HG03469 (cell line): ENCODE measurements at regions not wholly inside any gene's neighbourhood (a gene's known extent, or its start where the extent isn't known, plus 50 kb on each side); places are given as distances from the start of the nearest gene placed in this dataset.

Experiments used
- ATAC-seq: cut with Tn5 transposase; IDR thresholded peaks from one replicate; pipeline ENCODE4 v1.9.1; 2021; ENCODE audit warnings: mild to moderate bottlenecking, moderate library complexity, moderate number of reproducible peaks; ENCODE audit not compliant: unreplicated experiment

GRCh38 chr10:4595719-4596319, 230.2 kb upstream of the AKR1E2 start:
- no peak for ATAC-seq

DNA sequence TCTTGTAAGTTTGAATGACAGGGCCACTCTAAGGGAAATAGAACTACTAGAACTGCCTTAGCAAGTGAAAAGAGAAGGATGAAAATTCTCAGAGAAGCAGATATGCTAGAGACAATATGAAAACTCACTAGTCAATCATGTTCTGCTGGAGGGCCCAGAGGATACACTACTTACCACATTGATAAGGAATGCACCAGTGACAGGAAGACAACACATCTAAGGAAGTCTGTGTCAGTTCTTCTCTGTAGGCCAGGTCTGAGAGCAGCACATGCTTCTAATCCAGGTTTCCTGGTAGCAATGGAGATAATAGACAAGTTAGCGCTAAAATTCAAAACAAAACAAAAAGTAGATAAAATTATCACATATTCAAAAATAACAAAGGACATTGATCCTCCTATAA, 235.2 kb upstream of the AKR1E2 start:
- no peak for ATAC-seq

- ATAC-seq: no peak
Observed at GRCh38 chr10:4588824-4589223, 237.2 kb upstream of the AKR1E2 start.

DNA sequence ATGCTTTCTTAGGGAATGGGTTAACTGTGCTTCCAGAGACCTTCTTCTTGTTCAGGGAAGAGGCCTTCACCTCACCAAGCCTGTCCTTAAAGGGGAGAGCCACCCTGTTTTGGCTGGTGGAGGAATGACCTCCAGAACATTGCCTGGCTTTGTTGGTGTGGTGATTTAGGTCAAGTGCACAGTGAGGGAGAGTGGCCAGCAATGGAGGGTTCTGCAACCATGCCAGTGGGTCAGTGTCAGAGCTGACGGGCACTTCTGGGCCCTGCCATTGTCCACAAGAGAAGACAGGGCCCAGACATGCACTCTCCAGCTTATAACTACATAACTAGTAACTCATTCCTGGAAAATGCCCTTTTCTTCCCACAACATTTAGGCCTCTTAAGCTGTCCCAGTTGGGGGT, 238.5 kb upstream of the AKR1E2 start:
- no peak for ATAC-seq

DNA sequence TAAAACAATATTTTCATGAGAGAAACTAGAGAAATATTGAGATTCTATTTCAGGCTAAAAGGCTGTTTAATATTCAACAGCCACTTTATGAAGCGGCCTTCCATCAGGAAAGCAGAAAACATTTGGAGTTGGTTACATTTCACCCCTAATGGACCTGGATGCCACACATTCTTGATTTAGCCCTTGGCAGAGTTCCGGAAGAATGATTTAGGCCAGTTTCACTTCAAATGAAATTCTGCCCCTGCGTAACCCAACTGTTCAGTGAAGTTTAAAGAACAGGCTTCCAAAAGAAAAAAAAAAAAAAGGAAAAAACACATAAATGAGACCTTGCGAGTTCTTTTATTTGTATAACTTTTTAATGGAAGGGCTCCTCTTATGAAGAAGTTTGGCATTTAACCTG, 239.2 kb upstream of the AKR1E2 start:
- ATAC-seq: no peak

DNA sequence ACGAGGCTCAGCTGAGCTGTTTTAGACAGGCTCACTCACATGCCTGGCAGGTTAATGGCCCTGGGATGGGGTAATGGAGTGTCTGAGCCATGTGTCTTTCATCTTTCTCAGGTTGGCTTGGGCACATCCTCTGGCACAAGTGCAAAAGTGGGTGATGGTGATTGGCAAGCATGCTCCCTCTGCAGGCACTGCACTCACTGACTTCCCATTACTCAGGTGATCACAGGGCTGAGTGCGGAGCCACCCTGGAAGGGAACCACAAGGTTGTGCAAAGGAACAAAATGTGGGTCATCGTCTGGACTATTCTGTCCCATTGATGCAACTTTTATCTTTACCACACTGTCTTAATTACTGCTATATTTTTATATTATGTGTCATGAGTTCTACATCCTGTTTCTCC, 244.1 kb upstream of the AKR1E2 start:
- ATAC-seq: no peak

GRCh38 chr10:4579844-4580243, 246.2 kb upstream of the AKR1E2 start:
- ATAC-seq: no peak

GRCh38 chr10:4576206-4576605, 249.8 kb upstream of the AKR1E2 start:
- ATAC-seq: no peak

GRCh38 chr10:4569151-4569550, 256.9 kb upstream of the AKR1E2 start:
- no peak for ATAC-seq

GRCh38 chr10:4568731-4569130, 257.3 kb upstream of the AKR1E2 start:
- no peak for ATAC-seq

- no peak for ATAC-seq
Observed at GRCh38 chr10:4568086-4568485, 257.9 kb upstream of the AKR1E2 start.

- ATAC-seq: no peak
Observed at GRCh38 chr10:4567637-4568036, 258.4 kb upstream of the AKR1E2 start.

DNA sequence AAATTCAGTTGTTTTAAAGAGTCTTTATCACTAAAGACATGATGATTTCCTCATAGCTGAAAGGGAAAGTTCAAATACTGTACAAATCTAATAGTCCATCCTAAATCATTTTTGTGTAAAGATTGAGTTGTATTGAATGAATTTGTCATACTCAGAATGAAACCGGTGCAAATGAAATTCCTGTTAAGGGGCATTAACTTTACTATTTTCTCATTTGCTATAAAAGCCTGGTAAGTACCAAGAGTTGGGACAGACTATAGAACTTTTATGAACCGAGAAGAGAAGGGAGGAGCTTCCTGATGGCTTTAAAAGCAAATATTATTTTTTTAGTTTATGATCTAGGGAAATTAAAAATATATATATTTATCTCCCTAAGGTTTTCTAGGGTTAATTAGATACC, 260.0 kb upstream of the AKR1E2 start:
- no peak for ATAC-seq

DNA sequence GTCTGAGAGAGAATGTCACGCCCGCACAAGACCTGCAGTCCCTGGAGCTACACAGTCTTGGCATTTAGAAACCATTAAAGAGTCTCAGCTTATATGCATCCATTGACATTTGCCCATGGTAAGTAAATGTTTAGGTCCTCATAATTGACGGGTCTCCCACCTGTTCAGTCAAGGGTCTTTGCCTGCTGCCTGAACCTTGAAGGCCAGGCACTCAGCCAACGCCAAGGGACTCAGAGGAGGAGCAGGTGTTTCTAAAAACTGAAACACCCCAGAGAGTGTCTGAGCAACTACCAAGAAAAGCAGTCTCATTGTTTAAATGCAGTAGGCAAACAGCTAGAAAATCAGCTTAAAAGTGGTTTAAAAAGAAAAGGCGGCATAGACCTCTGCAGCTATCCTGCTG, 264.7 kb upstream of the AKR1E2 start:
- ATAC-seq: no peak

- ATAC-seq: no peak
Observed at GRCh38 chr10:4557469-4557868, 268.5 kb upstream of the AKR1E2 start.

GRCh38 chr10:4556527-4556926, 269.5 kb upstream of the AKR1E2 start:
- ATAC-seq: no peak

DNA sequence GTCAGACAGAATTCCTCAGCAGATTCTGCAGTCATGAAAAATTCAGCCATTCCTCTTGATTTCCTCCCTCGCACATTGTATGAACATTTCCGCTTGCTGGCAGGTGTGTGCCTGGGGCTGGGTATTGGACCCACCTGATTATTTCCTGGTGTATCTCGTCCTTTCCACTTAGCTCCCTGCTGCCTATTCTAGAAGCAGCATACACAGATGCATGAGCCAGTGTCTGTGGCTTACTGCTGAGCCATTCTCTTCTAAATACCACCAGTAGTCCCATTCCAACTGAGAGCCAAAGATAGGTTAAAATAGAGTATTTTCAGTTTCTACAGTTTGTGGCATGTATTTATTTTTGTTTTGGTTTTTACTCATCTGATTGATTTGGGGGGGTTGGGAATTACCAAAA, 270.1 kb upstream of the AKR1E2 start:
- no peak for ATAC-seq

GRCh38 chr10:4549139-4549653, 276.8 kb upstream of the AKR1E2 start:
- ATAC-seq: no peak

DNA sequence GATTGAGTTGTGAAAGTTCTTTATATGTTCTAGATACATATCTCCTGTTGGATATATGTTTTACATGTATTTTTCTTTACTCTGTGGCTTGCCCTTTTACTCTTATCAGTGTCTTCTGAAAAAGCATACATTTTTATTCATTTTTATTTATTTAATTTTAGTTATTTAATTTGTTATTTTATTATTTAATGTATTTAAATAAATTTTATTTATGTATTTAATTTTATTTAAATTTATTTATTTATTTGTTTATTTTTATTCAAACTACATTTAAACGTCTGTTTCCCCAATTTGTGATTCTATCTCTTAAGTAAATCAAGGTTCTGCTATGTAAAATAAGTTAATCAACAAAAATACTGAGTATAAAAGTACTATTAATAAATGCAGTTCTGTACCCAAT, 279.1 kb upstream of the AKR1E2 start:
- ATAC-seq: no peak

GRCh38 chr10:4546500-4546899, 279.5 kb upstream of the AKR1E2 start:
- no peak for ATAC-seq

- ATAC-seq: no peak
Observed at GRCh38 chr10:4545062-4545461, 280.9 kb upstream of the AKR1E2 start.

- ATAC-seq: no peak
Observed at GRCh38 chr10:4543938-4544533, 282.0 kb upstream of the AKR1E2 start.

GRCh38 chr10:4541292-4541691, 284.7 kb upstream of the AKR1E2 start:
- no peak for ATAC-seq
